Tibial nerve (tissue), 3 donors: ENCODE measurements at regions not wholly inside any gene's neighbourhood (a gene's known extent, or its start where the extent isn't known, plus 50 kb on each side); places are given as distances from the start of the nearest gene placed in this dataset.

Experiments
- CTCF ChIP-seq, 5 experiments: fragments of 200-600 bp in 3 of 5; fragments of 450-650 bp in 2 of 5; sonication (generic) in 3 of 5; IDR thresholded peaks; one replicate each; pipeline ENCODE4 v1.5.1; 2016 to 2019; ENCODE audit warnings: antibody characterized with exemption in 5 of 5, mild to moderate bottlenecking in 3 of 5, moderate library complexity in 2 of 5
- POLR2A ChIP-seq, 2 donors: fragments of 450-650 bp; IDR thresholded peaks; one replicate each; pipeline ENCODE4 v1.6.1; 2017; ENCODE audit warnings: antibody characterized with exemption in 2 of 2, mild to moderate bottlenecking in 2 of 2, moderate library complexity in 2 of 2

- TF ChIP-seq POLR2A (IDR thresholded peaks at IDR 0.05) (no peak), CTCF (IDR thresholded peaks at IDR 0.05) (no peak)
Observed at GRCh38 chr11:133727774-133728173, 117.5 kb downstream of the SPATA19 start.
